Fibroblast of skin of right biceps (primary cell): ENCODE measurements at regions not wholly inside any gene's neighbourhood (a gene's known extent, or its start where the extent isn't known, plus 50 kb on each side); places are given as distances from the start of the nearest gene placed in this dataset.

Experiments
- DNase-seq: peaks from one replicate; pipeline ENCODE4 v3.0.0-alpha.2; 2013

DNA sequence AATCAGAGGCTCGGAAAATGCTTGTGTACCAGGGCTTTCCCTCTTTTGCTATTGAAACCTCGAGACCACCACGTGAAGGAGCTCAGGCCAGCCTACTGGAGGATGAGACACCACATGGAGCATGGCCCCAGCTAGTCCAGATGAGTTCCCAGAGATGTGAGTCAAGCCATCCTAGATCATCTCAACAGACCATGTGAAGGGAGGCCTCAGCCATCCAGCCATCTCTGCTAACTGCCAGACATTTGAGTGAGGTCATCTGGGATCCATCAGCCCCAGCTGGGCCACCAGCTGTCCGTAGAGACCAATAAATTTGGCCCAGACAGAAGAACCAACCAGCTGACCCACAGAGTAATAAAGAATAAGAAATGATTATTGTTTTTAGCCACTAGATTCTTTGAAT, 62.8 kb upstream of the PROK2 start:
- peak; percentile 15 for DNase-seq

DNA sequence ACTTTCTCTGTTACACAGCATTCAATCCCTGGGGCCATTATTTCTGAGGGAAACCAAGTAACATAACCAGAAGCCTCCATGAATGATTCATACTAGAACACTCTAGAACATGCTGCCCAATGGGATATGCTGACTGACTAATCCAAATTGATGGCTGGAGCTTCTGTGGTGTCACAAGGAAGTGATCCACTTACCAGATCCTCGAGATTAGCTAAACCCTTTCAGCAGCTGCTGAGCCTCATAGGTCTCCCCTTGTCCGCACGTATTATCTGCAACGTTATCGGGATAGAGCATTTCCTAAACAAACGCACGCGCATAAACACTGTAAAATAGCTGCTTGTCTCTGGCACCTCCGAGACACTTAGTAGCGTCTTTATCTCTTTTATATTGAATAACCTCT, 61.2 kb upstream of the PROK2 start:
- DNase-seq = peak; percentile 12

DNA sequence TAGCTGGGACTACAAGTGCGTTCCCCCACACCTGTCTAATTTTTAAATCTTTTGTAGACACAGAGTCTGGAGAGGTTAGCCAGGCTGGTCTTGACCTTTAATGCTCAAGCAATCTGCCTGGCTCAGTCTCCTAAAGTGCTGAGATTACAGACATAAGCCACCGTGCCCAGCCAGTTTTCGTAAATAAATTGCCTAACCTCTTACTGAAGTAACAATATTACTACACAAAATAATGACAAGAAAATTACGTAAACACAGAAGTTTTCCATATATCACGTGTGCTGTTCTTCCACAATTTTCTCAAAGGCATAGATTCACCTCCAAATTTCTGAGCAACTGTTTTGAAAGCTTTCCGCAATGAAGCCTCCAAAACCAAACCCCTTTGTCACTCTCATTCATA, 58.1 kb upstream of the PROK2 start:
- DNase-seq = no peak

DNA sequence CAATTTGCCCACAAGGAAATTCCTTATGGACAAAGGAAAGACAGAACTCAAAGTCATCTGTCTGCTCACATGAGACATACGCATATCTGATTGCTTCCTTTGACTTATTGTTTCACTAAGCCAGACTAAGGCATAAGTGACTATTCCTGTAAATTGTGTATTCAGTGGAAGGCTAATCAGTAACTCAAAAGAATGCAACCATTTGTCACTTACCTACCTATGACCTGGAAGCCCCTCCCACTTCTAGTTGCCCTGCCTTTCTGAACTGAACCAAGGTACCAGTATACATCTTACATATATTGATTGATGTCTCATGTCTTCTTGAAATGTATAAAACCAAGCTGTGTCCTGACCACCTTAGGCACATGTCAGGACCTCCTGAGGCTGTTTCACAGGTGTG, 53.5 kb upstream of the PROK2 start:
- no peak for DNase-seq
